ENCODE measurements at regions not wholly inside any gene's neighbourhood (a gene's known extent, or its start where the extent isn't known, plus 50 kb on each side); places are given as distances from the start of the nearest gene placed in this dataset.

DNA sequence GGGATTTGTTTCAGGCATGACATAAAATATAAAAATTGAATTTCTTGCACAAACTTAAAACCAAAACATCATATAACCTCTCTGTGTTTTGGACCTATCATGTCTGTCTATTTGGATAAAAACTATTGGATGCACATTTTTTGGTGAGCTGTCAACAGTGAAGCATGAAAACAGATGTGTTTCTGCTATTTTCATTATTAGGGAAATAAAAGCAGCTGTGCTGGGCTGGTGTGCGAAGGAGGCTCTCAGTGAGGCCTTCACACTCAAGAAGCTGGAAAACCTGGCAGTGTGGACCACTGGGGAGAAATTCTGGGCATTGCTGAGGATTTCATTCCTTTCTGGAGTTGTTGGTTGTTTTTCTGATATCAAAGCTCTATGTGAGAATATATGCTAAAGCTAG, 395.3 kb downstream of the GJA1 start:
- TF ChIP-seq GATA3 (IDR thresholded peaks at IDR 0.05; ENCODE audit: low read depth, low read length) (no peak), GATA2 (IDR thresholded peaks at IDR 0.05; ENCODE audit: low read depth, low read length) (no peak)

Measured in SH-SY5Y (cell line).